ENCODE measurements at regions not wholly inside any gene's neighbourhood (a gene's known extent, or its start where the extent isn't known, plus 50 kb on each side); places are given as distances from the start of the nearest gene placed in this dataset.

- DNase-seq (ENCODE audit: extremely low read depth in 1 of 4, low spot score in 3 of 4) (no peak), FAIRE-seq (no peak), ATAC-seq (no peak)
- Histone ChIP-seq H3K36me3 (ENCODE audit: control insufficient read depth, insufficient read depth, low read length) (no peaks in the 10 kb centered on the region), H3K4me2 (ENCODE audit: insufficient read depth, low read length) (no peak overlapping the region), H3K27ac (ENCODE audit: extremely low read depth, low read depth, low read length) (no peak overlapping the region), H3K79me2 (ENCODE audit: control insufficient read depth, insufficient read depth, low read length) (no peaks in the 10 kb centered on the region), H3K9me3 (replicated peaks; ENCODE audit: control insufficient read depth, insufficient read depth, low read depth, low read length) (no peaks in the 10 kb centered on the region), H3K9me1 (ENCODE audit: control insufficient read depth, insufficient read depth, low read length) (no peaks in the 10 kb centered on the region), H3K4me3 (no peak overlapping the region), H2AFZ (ENCODE audit: low read depth, low read length) (no peak overlapping the region), H4K20me1 (replicated peaks; ENCODE audit: control insufficient read depth, insufficient read depth, low read length) (no peaks in the 10 kb centered on the region), H3K27me3 (ENCODE audit: control insufficient read depth in 2 of 2, insufficient read depth in 2 of 2, low read length in 2 of 2) (no peaks in the 10 kb centered on the region), H3K9ac (ENCODE audit: insufficient read depth in 1 of 2, low read depth in 2 of 2, low read length in 2 of 2) (no peak overlapping the region), H3K4me1 (replicated peaks in 1 of 2; ENCODE audit: control insufficient read depth in 2 of 2, insufficient read depth in 2 of 2, low read length in 2 of 2) (no peaks in the 10 kb centered on the region)
- in situ Hi-C loops (cut with MboI) (no loop called here), intact Hi-C loops (cut with micrococcal nuclease) (loop anchor here (10.0 kb wide), 1 partner anchor 508 kb away; no protein-coding TSS in a partner anchor)
- BruUV-seq (replicated peaks): no TSS peak
- ChIA-PET POLR2A (no interaction called here), CTCF (ENCODE audit: low intra/inter-chr PET ratio) (no interaction called here)
- WGBS (ENCODE audit: insufficient coverage, low coverage, missing lambda C conversion rate): 0% methylated on average over 1 of the region's 1 CpG
- TF ChIP-seq MTA2 (IDR thresholded peaks at IDR 0.05; ENCODE audit: low read depth): no peak
- TF ChIP-seq PML (IDR thresholded peaks at IDR 0.05; ENCODE audit: low read length): no peak
- TF ChIP-seq ZFP1 (CRISPR knock-in tag; IDR thresholded peaks at IDR 0.05): no peak
- no peak for TF ChIP-seq HMGN3 (IDR thresholded peaks at IDR 0.05; ENCODE audit: borderline replicate concordance, extremely low read depth, insufficient read length, low read depth, low read length)
- no peak for TF ChIP-seq ESRRA (IDR thresholded peaks at IDR 0.05; ENCODE audit: borderline replicate concordance, low read depth)
- no peak for TF ChIP-seq MIER1 (IDR thresholded peaks at IDR 0.05; ENCODE audit: low read depth)
- TF ChIP-seq IRF1 (CRISPR knock-in tag; IDR thresholded peaks at IDR 0.05; ENCODE audit: borderline replicate concordance): no peak
- no peak for TF ChIP-seq SMARCA4 (IDR thresholded peaks at IDR 0.05)
- TF ChIP-seq SUPT5H (IDR thresholded peaks at IDR 0.05): no peak
- no peak for TF ChIP-seq ZSCAN32 (CRISPR knock-in tag; IDR thresholded peaks at IDR 0.05)
- no peak for TF ChIP-seq PHF21A (IDR thresholded peaks at IDR 0.05; ENCODE audit: borderline replicate concordance, low read depth)
- TF ChIP-seq ETS2 (tag; IDR thresholded peaks at IDR 0.05; ENCODE audit: borderline replicate concordance, poor library complexity, severe bottlenecking): no peak
- no peak for TF ChIP-seq ZNF239 (CRISPR knock-in tag; IDR thresholded peaks at IDR 0.05)
- TF ChIP-seq TAF7 (tag; IDR thresholded peaks at IDR 0.05): no peak
- no peak for TF ChIP-seq ZBTB43 (CRISPR knock-in tag; IDR thresholded peaks at IDR 0.05)
- TF ChIP-seq ZNF766 (CRISPR knock-in tag; conservative IDR thresholded peaks at IDR 0.05): no peak
- TF ChIP-seq, protein P1, sequence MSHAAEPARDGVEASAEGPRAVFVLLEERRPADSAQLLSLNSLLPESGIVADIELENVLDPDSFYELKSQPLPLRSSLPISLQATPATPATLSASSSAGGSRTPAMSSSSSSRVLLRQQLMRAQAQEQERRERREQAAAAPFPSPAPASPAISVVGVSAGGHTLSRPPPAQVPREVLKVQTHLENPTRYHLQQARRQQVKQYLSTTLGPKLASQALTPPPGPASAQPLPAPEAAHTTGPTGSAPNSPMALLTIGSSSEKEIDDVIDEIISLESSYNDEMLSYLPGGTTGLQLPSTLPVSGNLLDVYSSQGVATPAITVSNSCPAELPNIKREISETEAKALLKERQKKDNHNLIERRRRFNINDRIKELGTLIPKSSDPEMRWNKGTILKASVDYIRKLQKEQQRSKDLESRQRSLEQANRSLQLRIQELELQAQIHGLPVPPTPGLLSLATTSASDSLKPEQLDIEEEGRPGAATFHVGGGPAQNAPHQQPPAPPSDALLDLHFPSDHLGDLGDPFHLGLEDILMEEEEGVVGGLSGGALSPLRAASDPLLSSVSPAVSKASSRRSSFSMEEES (CRISPR knock-in tag; IDR thresholded peaks at IDR 0.05): no peak
Measured at GRCh38 chr6:119862719-119863118, 513.2 kb upstream of the MAN1A1 start.
